DOHH2 (cell line): ENCODE measurements at regions not wholly inside any gene's neighbourhood (a gene's known extent, or its start where the extent isn't known, plus 50 kb on each side); places are given as distances from the start of the nearest gene placed in this dataset.

Experiments
- H3F3A ChIP-seq: fragments of 200-600 bp; sonication (generic), shearing (Covaris generic); 2 replicates; pipeline ENCODE4 v1.6.0; 2016; ENCODE audit warnings: antibody characterized with exemption, mild to moderate bottlenecking; ENCODE audit not compliant: control insufficient read depth, insufficient read depth
- H3K27ac ChIP-seq: fragments of 200-600 bp; sonication (generic); 2 replicates; pipeline ENCODE4 v1.5.1; 2014; ENCODE audit warnings: low read depth, mild to moderate bottlenecking, low read length, moderate library complexity
- H3K27me3 ChIP-seq: fragments of 200-600 bp; sonication (generic); 2 replicates; pipeline ENCODE4 v1.6.1; 2014; ENCODE audit warnings: mild to moderate bottlenecking, low read length, mixed read lengths; ENCODE audit not compliant: control insufficient read depth
- H3K36me3 ChIP-seq: fragments of 200-600 bp; sonication (generic); 2 replicates; pipeline ENCODE4 v1.6.1; 2014; ENCODE audit warnings: mild to moderate bottlenecking, low read length, moderate library complexity, mixed read lengths; ENCODE audit not compliant: control insufficient read depth
- H3K4me1 ChIP-seq: fragments of 200-600 bp; sonication (generic); 2 replicates; pipeline ENCODE4 v1.6.1; 2014; ENCODE audit warnings: mild to moderate bottlenecking, low read length, mixed read lengths; ENCODE audit not compliant: control insufficient read depth
- H3K4me2 ChIP-seq: fragments of 200-600 bp; sonication (generic); 2 replicates; pipeline ENCODE4 v1.6.0; 2014; ENCODE audit warnings: mild to moderate bottlenecking, low read length, moderate library complexity
- H3K4me3 ChIP-seq: fragments of 200-600 bp; sonication (generic); 2 replicates; pipeline ENCODE4 v1.5.1; 2014; ENCODE audit warnings: mild to moderate bottlenecking, low read length, mixed read lengths
- H3K79me2 ChIP-seq: fragments of 200-600 bp; sonication (generic); 2 replicates; pipeline ENCODE4 v1.6.1; 2014; ENCODE audit warnings: mild to moderate bottlenecking, low read length, mixed read lengths; ENCODE audit not compliant: control insufficient read depth
- H3K9me2 ChIP-seq: fragments of 200-600 bp; sonication (generic); replicated peaks from 2 replicates; pipeline ENCODE4 v1.6.1; 2014; ENCODE audit warnings: mild to moderate bottlenecking, low read length, mixed read lengths; ENCODE audit not compliant: control insufficient read depth
- H3K9me3 ChIP-seq: fragments of 200-600 bp; sonication (generic); 2 replicates; pipeline ENCODE4 v1.6.1; 2014; ENCODE audit warnings: antibody characterized with exemption, low read length, mixed read lengths; ENCODE audit not compliant: control insufficient read depth, insufficient read depth
- H4K20me1 ChIP-seq: fragments of 200-600 bp; sonication (generic); 2 replicates; pipeline ENCODE4 v1.6.0; 2014; ENCODE audit warnings: low read depth, mild to moderate bottlenecking, antibody characterized with exemption, low read length, moderate library complexity; ENCODE audit not compliant: control insufficient read depth, insufficient read depth
- EZH2phosphoT487 ChIP-seq: fragments of 200-600 bp; sonication (generic); IDR thresholded peaks from 2 replicates; pipeline ENCODE4 v1.6.1; 2017; ENCODE audit warnings: borderline replicate concordance, mild to moderate bottlenecking, antibody characterized with exemption, low read length, moderate library complexity, mixed read lengths
- TF ChIP-seq, protein P1 (sequence below): fragments of 200-600 bp; sonication (generic); IDR thresholded peaks from one replicate; pipeline ENCODE4 v1.5.1; 2014; ENCODE audit warnings: antibody characterized with exemption, mild to moderate bottlenecking, low read depth, low read length; ENCODE audit not compliant: poor library complexity, severe bottlenecking

GRCh38 chr5:88939300-88939699 lies 56.3 kb upstream of the MEF2C start:
- Histone ChIP-seq H4K20me1 (no peaks in the 10 kb centered on the region), H3K79me2 (no peaks in the 10 kb centered on the region), H3K9me3 (no peaks in the 10 kb centered on the region), H3F3A (no peaks in the 10 kb centered on the region), H3K4me3 (no peak overlapping the region), H3K4me2 (no peak overlapping the region), H3K4me1 (peaks cover 6% of the 10 kb centered on the region), H3K27me3 (no peaks in the 10 kb centered on the region), H3K9me2 (no peaks in the 10 kb centered on the region), H3K36me3 (no peaks in the 10 kb centered on the region), H3K27ac (no peak overlapping the region)
- no peak for TF ChIP-seq EZH2phosphoT487
- TF ChIP-seq, protein P1, sequence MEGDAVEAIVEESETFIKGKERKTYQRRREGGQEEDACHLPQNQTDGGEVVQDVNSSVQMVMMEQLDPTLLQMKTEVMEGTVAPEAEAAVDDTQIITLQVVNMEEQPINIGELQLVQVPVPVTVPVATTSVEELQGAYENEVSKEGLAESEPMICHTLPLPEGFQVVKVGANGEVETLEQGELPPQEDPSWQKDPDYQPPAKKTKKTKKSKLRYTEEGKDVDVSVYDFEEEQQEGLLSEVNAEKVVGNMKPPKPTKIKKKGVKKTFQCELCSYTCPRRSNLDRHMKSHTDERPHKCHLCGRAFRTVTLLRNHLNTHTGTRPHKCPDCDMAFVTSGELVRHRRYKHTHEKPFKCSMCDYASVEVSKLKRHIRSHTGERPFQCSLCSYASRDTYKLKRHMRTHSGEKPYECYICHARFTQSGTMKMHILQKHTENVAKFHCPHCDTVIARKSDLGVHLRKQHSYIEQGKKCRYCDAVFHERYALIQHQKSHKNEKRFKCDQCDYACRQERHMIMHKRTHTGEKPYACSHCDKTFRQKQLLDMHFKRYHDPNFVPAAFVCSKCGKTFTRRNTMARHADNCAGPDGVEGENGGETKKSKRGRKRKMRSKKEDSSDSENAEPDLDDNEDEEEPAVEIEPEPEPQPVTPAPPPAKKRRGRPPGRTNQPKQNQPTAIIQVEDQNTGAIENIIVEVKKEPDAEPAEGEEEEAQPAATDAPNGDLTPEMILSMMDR = no peak

DNA sequence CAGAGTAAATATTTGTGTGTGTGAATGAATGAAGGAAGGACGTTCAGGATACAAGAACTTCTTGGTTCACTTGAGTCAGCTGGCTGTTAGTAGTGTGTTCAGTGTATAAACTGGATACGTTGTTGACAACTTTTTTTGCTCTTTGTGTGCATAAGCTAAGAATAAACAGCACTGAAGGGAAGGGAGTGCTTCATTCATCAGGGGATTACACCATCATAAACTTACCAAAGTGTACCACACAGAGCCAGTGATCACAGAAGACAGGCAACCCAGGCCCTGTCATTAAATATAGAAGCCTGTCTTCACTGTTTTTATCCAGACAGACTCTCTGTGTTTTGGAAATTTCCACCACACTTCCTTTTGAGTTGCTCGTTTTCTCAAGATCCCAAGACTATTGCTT lies 55.5 kb upstream of the MEF2C start:
- Histone ChIP-seq H3K9me3 (no peaks in the 10 kb centered on the region), H3K4me1 (peaks cover 6% of the 10 kb centered on the region), H3K79me2 (no peaks in the 10 kb centered on the region), H3K27ac (no peak overlapping the region), H3K9me2 (no peaks in the 10 kb centered on the region), H3K4me3 (no peak overlapping the region), H3F3A (no peaks in the 10 kb centered on the region), H3K27me3 (no peaks in the 10 kb centered on the region), H3K36me3 (no peaks in the 10 kb centered on the region), H4K20me1 (no peaks in the 10 kb centered on the region), H3K4me2 (no peak overlapping the region)
- no peak for TF ChIP-seq EZH2phosphoT487
- TF ChIP-seq, protein P1 = no peak

DNA sequence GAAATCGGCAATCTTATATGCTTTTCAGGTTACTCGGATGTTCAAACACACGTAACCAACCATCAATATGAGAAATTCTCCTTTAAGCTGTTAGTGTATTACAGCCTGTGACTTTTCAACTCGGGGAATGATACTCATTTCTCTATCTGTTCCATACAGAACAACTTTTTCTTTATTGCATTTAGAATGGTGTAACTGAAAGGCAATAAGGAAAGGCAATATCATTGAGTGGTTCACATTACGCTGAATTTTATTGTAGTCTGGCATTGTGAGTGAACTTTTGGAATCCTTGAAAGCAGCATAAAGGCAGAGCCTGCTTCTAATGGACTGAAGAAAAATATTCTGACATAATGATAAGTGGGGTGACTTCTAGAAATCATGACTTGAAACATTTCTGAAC lies 54.4 kb upstream of the MEF2C start:
- H3K27me3 ChIP-seq = no peaks in the 10 kb centered on the region
- no peaks in the 10 kb centered on the region for H4K20me1 ChIP-seq
- no peak for TF ChIP-seq EZH2phosphoT487
- TF ChIP-seq, protein P1 = no peak
- peaks cover 6% of the 10 kb centered on the region for H3K4me1 ChIP-seq
- H3K36me3 ChIP-seq = no peaks in the 10 kb centered on the region
- no peak overlapping the region for H3K27ac ChIP-seq
- H3K9me3 ChIP-seq = no peaks in the 10 kb centered on the region
- H3K9me2 ChIP-seq = no peaks in the 10 kb centered on the region
- H3F3A ChIP-seq = no peaks in the 10 kb centered on the region
- H3K79me2 ChIP-seq = no peaks in the 10 kb centered on the region
- no peak overlapping the region for H3K4me2 ChIP-seq
- no peak overlapping the region for H3K4me3 ChIP-seq

GRCh38 chr5:88934439-88934838 lies 51.5 kb upstream of the MEF2C start:
- Histone ChIP-seq H3K36me3 (no peaks in the 10 kb centered on the region), H3F3A (no peaks in the 10 kb centered on the region), H3K27me3 (no peaks in the 10 kb centered on the region), H3K27ac (no peak overlapping the region), H3K79me2 (no peaks in the 10 kb centered on the region), H3K9me2 (no peaks in the 10 kb centered on the region), H3K4me1 (peaks cover 6% of the 10 kb centered on the region), H3K4me3 (no peak overlapping the region), H4K20me1 (no peaks in the 10 kb centered on the region), H3K9me3 (no peaks in the 10 kb centered on the region), H3K4me2 (no peak overlapping the region)
- TF ChIP-seq, protein P1 = no peak
- no peak for TF ChIP-seq EZH2phosphoT487
